ENCODE measurements at regions not wholly inside any gene's neighbourhood (a gene's known extent, or its start where the extent isn't known, plus 50 kb on each side); places are given as distances from the start of the nearest gene placed in this dataset.

- no peak for DNase-seq
Measured at GRCh38 chr5:143564417-143564816, 160.9 kb upstream of the NR3C1 start.

- DNase-seq, result no peak
Measured at GRCh38 chr5:143562935-143563334, 159.4 kb upstream of the NR3C1 start.

- peak in 1 of 51 donors; percentile 12 for DNase-seq
Measured at GRCh38 chr5:143561219-143561618, 157.7 kb upstream of the NR3C1 start.

- no peak for DNase-seq
Measured at GRCh38 chr5:143560378-143560777, 156.9 kb upstream of the NR3C1 start.

- no peak for DNase-seq
Measured at GRCh38 chr5:143559586-143560109, 156.2 kb upstream of the NR3C1 start.

- DNase-seq, result no peak
Measured at GRCh38 chr5:143558048-143558447, 154.6 kb upstream of the NR3C1 start.

- DNase-seq, result no peak
Measured at GRCh38 chr5:143557061-143557818, 153.8 kb upstream of the NR3C1 start.

GRCh38 chr5:143554918-143555477, 151.5 kb upstream of the NR3C1 start:
- DNase-seq, result no peak

- DNase-seq, result no peak
Measured at GRCh38 chr5:143554187-143554717, 150.8 kb upstream of the NR3C1 start.

GRCh38 chr5:143552680-143553079, 149.2 kb upstream of the NR3C1 start:
- no peak for DNase-seq

- DNase-seq, result no peak
Measured at GRCh38 chr5:143551820-143552251, 148.3 kb upstream of the NR3C1 start.

GRCh38 chr5:143550986-143551630, 147.6 kb upstream of the NR3C1 start:
- DNase-seq, result no peak

GRCh38 chr5:143547342-143547741, 143.9 kb upstream of the NR3C1 start:
- no peak for DNase-seq

- no peak for DNase-seq
Measured at GRCh38 chr5:143546394-143546793, 142.9 kb upstream of the NR3C1 start.

- DNase-seq, result no peak
Measured at GRCh38 chr5:143544606-143545005, 141.1 kb upstream of the NR3C1 start.

GRCh38 chr5:143543358-143544255, 140.1 kb upstream of the NR3C1 start:
- no peak for DNase-seq

- no peak for DNase-seq
Measured at GRCh38 chr5:143542798-143543144, 139.3 kb upstream of the NR3C1 start.

GRCh38 chr5:143541943-143542797, 138.7 kb upstream of the NR3C1 start:
- DNase-seq, result no peak

GRCh38 chr5:143539742-143540141, 136.3 kb upstream of the NR3C1 start:
- no peak for DNase-seq

- DNase-seq, result no peak
Measured at GRCh38 chr5:143537056-143537455, 133.6 kb upstream of the NR3C1 start.
